PFSK-1 (cell line): ENCODE measurements at regions not wholly inside any gene's neighbourhood (a gene's known extent, or its start where the extent isn't known, plus 50 kb on each side); places are given as distances from the start of the nearest gene placed in this dataset.

Experiments used
- FOXP2 ChIP-seq: optimal IDR thresholded peaks from 2 replicates; pipeline ENCODE3; 2011; ENCODE audit warnings: borderline replicate concordance, control low read depth, inconsistent platforms; ENCODE audit not compliant: insufficient read depth; ENCODE audit errors: extremely low read length, extremely low read depth
- POLR2AphosphoS5 ChIP-seq: IDR thresholded peaks from 2 replicates; pipeline ENCODE4 v1.6.1; 2012; ENCODE audit warnings: low read depth, mild to moderate bottlenecking, control low read depth, low read length, moderate library complexity
- SIN3A ChIP-seq: IDR thresholded peaks from 2 replicates; pipeline ENCODE4 v1.6.1; 2012; ENCODE audit warnings: mild to moderate bottlenecking, low read length, moderate library complexity, borderline replicate concordance; ENCODE audit not compliant: insufficient read depth
- TAF1 ChIP-seq: IDR thresholded peaks from 2 replicates; pipeline ENCODE4 v1.6.1; 2012; ENCODE audit warnings: low read length, control low read depth, borderline replicate concordance; ENCODE audit not compliant: insufficient read depth
- TF ChIP-seq, protein P1 (sequence below), 2 experiments: IDR thresholded peaks; 2 replicates each; pipeline versions ENCODE4 v1.6.1 to v1.8.0; 2011 to 2012; ENCODE audit warnings: low read depth in 2 of 2, low read length in 2 of 2, control low read depth in 1 of 2, inconsistent platforms in 1 of 2, mild to moderate bottlenecking in 1 of 2, moderate library complexity in 1 of 2; ENCODE audit not compliant: insufficient read depth in 1 of 2

DNA sequence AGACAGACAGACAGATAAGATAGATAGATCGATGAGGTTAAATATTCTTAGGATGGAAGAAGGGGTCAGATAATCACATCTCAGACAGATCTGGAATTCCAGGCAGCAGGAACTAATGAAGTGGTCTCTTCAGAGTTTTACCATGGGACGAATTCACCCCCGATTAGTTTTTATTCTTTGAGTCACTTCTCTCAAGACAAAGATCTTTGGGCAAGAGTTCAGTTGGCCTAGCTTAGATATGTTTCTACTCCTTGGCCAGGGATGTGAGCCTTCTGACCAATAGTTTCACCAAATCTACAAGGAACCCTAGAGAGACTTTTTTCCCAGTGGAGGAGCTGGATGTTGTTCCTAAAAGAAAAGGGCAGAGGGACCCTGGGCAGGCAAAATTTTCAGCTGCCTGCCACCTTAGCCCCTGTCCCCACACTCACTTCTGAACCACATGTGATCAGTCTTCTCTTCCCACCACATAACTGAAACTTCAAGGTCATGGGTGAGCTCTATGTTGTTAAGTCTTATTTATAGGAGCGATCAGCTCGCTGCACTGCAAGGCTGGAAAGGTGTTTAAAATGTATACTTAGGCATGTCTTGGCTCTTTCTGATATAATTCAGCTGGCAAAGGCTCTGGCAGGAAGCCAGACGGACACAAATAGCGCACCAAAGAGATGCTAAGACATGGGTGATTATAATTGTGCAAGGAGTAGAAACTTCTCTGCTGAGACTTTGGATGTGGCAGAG lies 132.9 kb downstream of the PALM2AKAP2 start:
- TF ChIP-seq SIN3A: no peak
- TF ChIP-seq POLR2AphosphoS5: no peak
- TF ChIP-seq TAF1: no peak
- TF ChIP-seq FOXP2: no peak
- TF ChIP-seq, protein P1, sequence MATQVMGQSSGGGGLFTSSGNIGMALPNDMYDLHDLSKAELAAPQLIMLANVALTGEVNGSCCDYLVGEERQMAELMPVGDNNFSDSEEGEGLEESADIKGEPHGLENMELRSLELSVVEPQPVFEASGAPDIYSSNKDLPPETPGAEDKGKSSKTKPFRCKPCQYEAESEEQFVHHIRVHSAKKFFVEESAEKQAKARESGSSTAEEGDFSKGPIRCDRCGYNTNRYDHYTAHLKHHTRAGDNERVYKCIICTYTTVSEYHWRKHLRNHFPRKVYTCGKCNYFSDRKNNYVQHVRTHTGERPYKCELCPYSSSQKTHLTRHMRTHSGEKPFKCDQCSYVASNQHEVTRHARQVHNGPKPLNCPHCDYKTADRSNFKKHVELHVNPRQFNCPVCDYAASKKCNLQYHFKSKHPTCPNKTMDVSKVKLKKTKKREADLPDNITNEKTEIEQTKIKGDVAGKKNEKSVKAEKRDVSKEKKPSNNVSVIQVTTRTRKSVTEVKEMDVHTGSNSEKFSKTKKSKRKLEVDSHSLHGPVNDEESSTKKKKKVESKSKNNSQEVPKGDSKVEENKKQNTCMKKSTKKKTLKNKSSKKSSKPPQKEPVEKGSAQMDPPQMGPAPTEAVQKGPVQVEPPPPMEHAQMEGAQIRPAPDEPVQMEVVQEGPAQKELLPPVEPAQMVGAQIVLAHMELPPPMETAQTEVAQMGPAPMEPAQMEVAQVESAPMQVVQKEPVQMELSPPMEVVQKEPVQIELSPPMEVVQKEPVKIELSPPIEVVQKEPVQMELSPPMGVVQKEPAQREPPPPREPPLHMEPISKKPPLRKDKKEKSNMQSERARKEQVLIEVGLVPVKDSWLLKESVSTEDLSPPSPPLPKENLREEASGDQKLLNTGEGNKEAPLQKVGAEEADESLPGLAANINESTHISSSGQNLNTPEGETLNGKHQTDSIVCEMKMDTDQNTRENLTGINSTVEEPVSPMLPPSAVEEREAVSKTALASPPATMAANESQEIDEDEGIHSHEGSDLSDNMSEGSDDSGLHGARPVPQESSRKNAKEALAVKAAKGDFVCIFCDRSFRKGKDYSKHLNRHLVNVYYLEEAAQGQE (IDR thresholded peaks at IDR 0.05; ENCODE audit: insufficient read depth in 1 of 2, low read depth in 2 of 2, low read length in 2 of 2): no peak

DNA sequence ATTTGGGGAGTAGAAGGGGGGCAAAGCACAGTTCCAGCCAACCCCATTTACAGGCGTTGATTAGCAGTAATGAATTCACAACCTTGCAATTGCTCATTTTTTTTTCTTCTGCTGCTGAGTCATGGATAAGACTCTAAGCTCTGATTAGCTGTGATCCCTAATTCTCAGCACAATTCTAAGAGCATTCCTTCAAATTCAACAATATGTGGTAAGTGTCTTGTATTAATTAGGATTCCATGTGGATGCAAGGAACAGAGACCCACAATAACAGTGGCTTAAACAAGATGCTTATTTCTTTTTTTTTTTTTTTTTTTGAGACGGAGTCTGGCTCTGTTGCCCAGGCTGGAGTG lies 133.4 kb downstream of the PALM2AKAP2 start:
- TF ChIP-seq SIN3A: no peak
- no peak for TF ChIP-seq FOXP2
- TF ChIP-seq POLR2AphosphoS5: no peak
- TF ChIP-seq, protein P1 (IDR thresholded peaks at IDR 0.05; ENCODE audit: insufficient read depth in 1 of 2, low read depth in 2 of 2, low read length in 2 of 2): no peak
- no peak for TF ChIP-seq TAF1

DNA sequence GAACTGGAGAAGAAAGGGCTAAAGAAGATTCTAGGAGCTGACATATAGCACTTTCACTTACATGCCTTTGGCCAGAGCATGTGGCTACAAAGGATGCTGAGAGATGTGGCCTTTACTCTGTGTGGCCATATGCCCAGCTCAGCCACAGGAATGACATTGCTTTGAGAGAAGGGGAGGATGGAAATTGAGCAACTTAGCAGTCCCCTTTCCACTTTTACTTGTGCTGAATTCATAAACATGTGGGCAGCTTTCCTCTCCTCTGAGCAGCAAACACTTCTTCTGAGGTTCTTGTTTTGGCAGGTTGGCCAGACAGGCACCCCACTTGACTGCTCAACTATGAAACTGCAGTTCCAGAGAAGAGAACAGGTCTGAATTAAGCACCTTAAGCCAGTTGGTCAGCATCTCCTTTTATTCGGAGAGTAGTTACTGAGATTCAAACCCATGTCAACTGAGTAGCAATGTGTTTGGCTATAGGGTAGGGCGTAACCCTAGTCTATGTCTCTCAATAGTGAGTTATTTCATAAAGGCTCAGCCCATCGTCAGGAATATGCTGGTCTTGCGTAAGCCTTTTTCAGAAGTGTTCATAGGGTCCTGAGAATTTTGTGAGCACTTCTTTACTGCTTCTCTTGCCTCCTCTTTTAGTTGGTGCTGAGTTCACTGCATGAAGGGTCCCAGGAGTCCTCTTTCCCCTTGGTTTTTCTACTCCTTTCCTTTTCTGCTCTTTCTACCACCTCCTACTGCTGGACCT lies 134.5 kb downstream of the PALM2AKAP2 start:
- TF ChIP-seq, protein P1 (IDR thresholded peaks at IDR 0.05; ENCODE audit: insufficient read depth in 1 of 2, low read depth in 2 of 2, low read length in 2 of 2): no peak
- TF ChIP-seq FOXP2 (no peak), TAF1 (no peak), SIN3A (no peak), POLR2AphosphoS5 (no peak)

DNA sequence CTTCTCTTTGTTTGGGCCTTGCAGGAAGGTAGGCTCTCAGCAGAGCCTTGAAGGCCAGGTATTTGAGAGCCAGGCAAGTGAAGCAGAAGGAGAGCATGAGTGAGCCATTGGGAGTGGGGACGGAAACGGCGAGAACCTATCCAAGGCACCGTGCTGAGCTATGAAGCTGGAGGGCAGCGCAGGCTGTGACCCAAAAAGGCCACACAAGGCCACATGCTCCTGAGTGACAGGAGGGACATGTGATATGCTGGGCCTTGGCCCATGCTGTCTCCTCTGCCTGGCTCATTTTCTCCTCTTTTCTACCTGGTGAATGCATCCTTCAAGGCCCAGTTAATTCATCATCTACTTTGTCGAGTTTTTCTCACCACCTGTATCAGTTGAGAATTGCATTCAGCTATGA lies 136.3 kb downstream of the PALM2AKAP2 start:
- TF ChIP-seq POLR2AphosphoS5: no peak
- TF ChIP-seq, protein P1 (IDR thresholded peaks at IDR 0.05; ENCODE audit: insufficient read depth in 1 of 2, low read depth in 2 of 2, low read length in 2 of 2): no peak
- no peak for TF ChIP-seq FOXP2
- no peak for TF ChIP-seq TAF1
